ENCODE measurements at regions not wholly inside any gene's neighbourhood (a gene's known extent, or its start where the extent isn't known, plus 50 kb on each side); places are given as distances from the start of the nearest gene placed in this dataset.
"Not testable (repeated sequence)": the region's sequence is repeated elsewhere in the genome, so short reads cannot be mapped to it uniquely, and the experiment has no call there.

GRCh38 chr15:69860321-69860720 is 237.4 kb downstream of the TLE3 start:
- DNase-seq: no peak
- Histone ChIP-seq H3K36me3 (replicated peaks; ENCODE audit: control insufficient read depth, insufficient read depth, low read length) (no peaks in the 10 kb centered on the region), H3K27me3 (ENCODE audit: control insufficient read depth, insufficient read depth, low read length) (no peaks in the 10 kb centered on the region), H3K4me3 (ENCODE audit: insufficient read depth, low read depth, low read length) (no peak overlapping the region)

GRCh38 chr15:69860921-69861320 is 236.8 kb downstream of the TLE3 start:
- no peaks in the 10 kb centered on the region for H3K27me3 ChIP-seq (ENCODE audit: control insufficient read depth, insufficient read depth, low read length)
- no peak for DNase-seq
- no peak overlapping the region for H3K4me3 ChIP-seq (ENCODE audit: insufficient read depth, low read depth, low read length)
- H3K36me3 ChIP-seq (replicated peaks; ENCODE audit: control insufficient read depth, insufficient read depth, low read length): no peaks in the 10 kb centered on the region

- DNase-seq: no peak
- Histone ChIP-seq H3K36me3 (replicated peaks; ENCODE audit: control insufficient read depth, insufficient read depth, low read length) (no peaks in the 10 kb centered on the region), H3K4me3 (ENCODE audit: insufficient read depth, low read depth, low read length) (no peak overlapping the region), H3K27me3 (ENCODE audit: control insufficient read depth, insufficient read depth, low read length) (no peaks in the 10 kb centered on the region)
Measured at GRCh38 chr15:69861331-69862171, 236.2 kb downstream of the TLE3 start.

- DNase-seq: no peak
- no peaks in the 10 kb centered on the region for H3K27me3 ChIP-seq (ENCODE audit: control insufficient read depth, insufficient read depth, low read length)
- no peaks in the 10 kb centered on the region for H3K36me3 ChIP-seq (replicated peaks; ENCODE audit: control insufficient read depth, insufficient read depth, low read length)
- no peak overlapping the region for H3K4me3 ChIP-seq (ENCODE audit: insufficient read depth, low read depth, low read length)
Measured at GRCh38 chr15:69862540-69862939, 235.2 kb downstream of the TLE3 start.

- H3K27me3 ChIP-seq (ENCODE audit: control insufficient read depth, insufficient read depth, low read length): no peaks in the 10 kb centered on the region
- H3K36me3 ChIP-seq (replicated peaks; ENCODE audit: control insufficient read depth, insufficient read depth, low read length): no peaks in the 10 kb centered on the region
- DNase-seq: no peak
- H3K4me3 ChIP-seq (ENCODE audit: insufficient read depth, low read depth, low read length): no peak overlapping the region
Measured at GRCh38 chr15:69863446-69863845, 234.3 kb downstream of the TLE3 start.

- DNase-seq: no peak
- Histone ChIP-seq H3K4me3 (ENCODE audit: insufficient read depth, low read depth, low read length) (no peak overlapping the region), H3K36me3 (replicated peaks; ENCODE audit: control insufficient read depth, insufficient read depth, low read length) (no peaks in the 10 kb centered on the region), H3K27me3 (ENCODE audit: control insufficient read depth, insufficient read depth, low read length) (no peaks in the 10 kb centered on the region)
Measured at GRCh38 chr15:69865369-69865768, 232.3 kb downstream of the TLE3 start.

GRCh38 chr15:69868756-69869155 is 229.0 kb downstream of the TLE3 start:
- H3K27me3 ChIP-seq (ENCODE audit: control insufficient read depth, insufficient read depth, low read length): no peaks in the 10 kb centered on the region
- no peak for DNase-seq
- H3K4me3 ChIP-seq (ENCODE audit: insufficient read depth, low read depth, low read length): no peak overlapping the region
- no peaks in the 10 kb centered on the region for H3K36me3 ChIP-seq (replicated peaks; ENCODE audit: control insufficient read depth, insufficient read depth, low read length)

GRCh38 chr15:69869291-69869690 is 228.4 kb downstream of the TLE3 start:
- Histone ChIP-seq H3K4me3 (ENCODE audit: insufficient read depth, low read depth, low read length) (no peak overlapping the region), H3K27me3 (ENCODE audit: control insufficient read depth, insufficient read depth, low read length) (no peaks in the 10 kb centered on the region), H3K36me3 (replicated peaks; ENCODE audit: control insufficient read depth, insufficient read depth, low read length) (no peaks in the 10 kb centered on the region)
- no peak for DNase-seq

GRCh38 chr15:69869881-69870505 is 227.7 kb downstream of the TLE3 start:
- DNase-seq: no peak
- H3K36me3 ChIP-seq (replicated peaks; ENCODE audit: control insufficient read depth, insufficient read depth, low read length): no peaks in the 10 kb centered on the region

GRCh38 chr15:69871511-69872134 is 226.1 kb downstream of the TLE3 start:
- H3K4me3 ChIP-seq (ENCODE audit: insufficient read depth, low read depth, low read length): no peak overlapping the region
- no peaks in the 10 kb centered on the region for H3K27me3 ChIP-seq (ENCODE audit: control insufficient read depth, insufficient read depth, low read length)
- no peak for DNase-seq
- no peaks in the 10 kb centered on the region for H3K36me3 ChIP-seq (replicated peaks; ENCODE audit: control insufficient read depth, insufficient read depth, low read length)

More at GRCh38 chr15:69869881-69870505, 227.7 kb downstream of the TLE3 start:
- Histone ChIP-seq H3K4me3 (ENCODE audit: insufficient read depth, low read depth, low read length) (no peak overlapping the region), H3K27me3 (ENCODE audit: control insufficient read depth, insufficient read depth, low read length) (no peaks in the 10 kb centered on the region)

GRCh38 chr15:69873807-69874206 is 223.9 kb downstream of the TLE3 start:
- DNase-seq: no peak
- H3K27me3 ChIP-seq (ENCODE audit: control insufficient read depth, insufficient read depth, low read length): no peaks in the 10 kb centered on the region
- H3K36me3 ChIP-seq (replicated peaks; ENCODE audit: control insufficient read depth, insufficient read depth, low read length): no peaks in the 10 kb centered on the region
- H3K4me3 ChIP-seq (ENCODE audit: insufficient read depth, low read depth, low read length): no peak overlapping the region

- Histone ChIP-seq H3K36me3 (replicated peaks; ENCODE audit: control insufficient read depth, insufficient read depth, low read length) (no peaks in the 10 kb centered on the region), H3K4me3 (ENCODE audit: insufficient read depth, low read depth, low read length) (no peak overlapping the region), H3K27me3 (ENCODE audit: control insufficient read depth, insufficient read depth, low read length) (no peaks in the 10 kb centered on the region)
- DNase-seq: no peak
Measured at GRCh38 chr15:69874321-69874720, 223.4 kb downstream of the TLE3 start.

GRCh38 chr15:69876064-69876940 is 221.4 kb downstream of the TLE3 start:
- no peak for DNase-seq
- no peaks in the 10 kb centered on the region for H3K36me3 ChIP-seq (replicated peaks; ENCODE audit: control insufficient read depth, insufficient read depth, low read length)
- H3K27me3 ChIP-seq (ENCODE audit: control insufficient read depth, insufficient read depth, low read length): no peaks in the 10 kb centered on the region
- no peak overlapping the region for H3K4me3 ChIP-seq (ENCODE audit: insufficient read depth, low read depth, low read length)

GRCh38 chr15:69879963-69880362 is 217.8 kb downstream of the TLE3 start:
- not testable (repeated sequence) for DNase-seq; H3K36me3 ChIP-seq (replicated peaks; ENCODE audit: control insufficient read depth, insufficient read depth, low read length); H3K27me3 ChIP-seq (ENCODE audit: control insufficient read depth, insufficient read depth, low read length); H3K4me3 ChIP-seq (ENCODE audit: insufficient read depth, low read depth, low read length)
